Left hindlimb (tissue), 1 donor: ENCODE measurements at regions not wholly inside any gene's neighbourhood (a gene's known extent, or its start where the extent isn't known, plus 50 kb on each side); places are given as distances from the start of the nearest gene placed in this dataset.

Experiments
- DNase-seq: peaks from one replicate; pipeline ENCODE4 v3.0.0-alpha.2; 2018

GRCh38 chr6:51494342-51494741, 593.1 kb downstream of the PKHD1 start:
- no peak for DNase-seq

DNA sequence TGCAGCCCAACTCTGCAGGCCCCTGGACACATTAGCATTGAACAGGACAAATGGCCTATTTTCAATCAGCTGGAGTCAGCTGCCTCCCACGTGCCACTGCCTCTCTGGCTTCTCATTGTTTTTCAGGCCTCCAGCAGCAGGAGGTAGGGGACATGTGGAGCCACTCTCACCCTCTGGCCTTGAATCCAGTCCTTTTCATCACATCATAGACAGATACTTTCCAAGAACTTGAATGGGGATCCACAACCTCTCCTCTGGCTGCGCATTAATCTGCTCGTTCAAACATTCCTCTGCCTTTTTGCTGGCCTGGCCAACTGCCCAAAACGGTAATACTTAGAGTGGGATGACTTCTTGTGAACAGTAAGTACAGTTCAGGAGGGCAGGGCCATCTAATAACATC, 592.3 kb downstream of the PKHD1 start:
- DNase-seq = peak; percentile 30

GRCh38 chr6:51495610-51496396, 591.6 kb downstream of the PKHD1 start:
- no peak for DNase-seq

GRCh38 chr6:51502996-51503395, 584.4 kb downstream of the PKHD1 start:
- no peak for DNase-seq

- DNase-seq = no peak
These were observed 582.0 kb downstream of the PKHD1 start for GRCh38 chr6:51505434-51505833.

- no peak for DNase-seq
These were observed 577.8 kb downstream of the PKHD1 start for GRCh38 chr6:51509597-51509996.

DNA sequence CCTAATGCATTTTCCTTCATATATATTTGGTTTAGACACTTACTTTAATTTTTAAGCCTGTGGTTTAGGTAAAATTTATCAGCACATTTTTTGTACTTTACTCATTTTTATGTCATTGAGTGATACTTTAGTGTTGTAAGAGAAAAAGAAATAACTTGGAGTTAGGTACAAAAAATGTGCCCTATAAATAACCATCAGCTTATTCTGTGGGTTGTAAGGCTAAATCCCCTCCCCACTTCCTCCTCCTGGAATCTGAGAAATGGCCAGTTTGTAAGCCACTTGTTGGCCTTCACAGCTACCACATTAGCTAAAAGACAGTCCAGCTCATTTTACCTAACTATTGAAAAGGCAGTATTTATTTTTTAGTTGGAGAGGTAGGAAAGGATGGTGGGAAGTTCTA, 576.3 kb downstream of the PKHD1 start:
- no peak for DNase-seq

GRCh38 chr6:51513891-51514747, 573.3 kb downstream of the PKHD1 start:
- DNase-seq = no peak

DNA sequence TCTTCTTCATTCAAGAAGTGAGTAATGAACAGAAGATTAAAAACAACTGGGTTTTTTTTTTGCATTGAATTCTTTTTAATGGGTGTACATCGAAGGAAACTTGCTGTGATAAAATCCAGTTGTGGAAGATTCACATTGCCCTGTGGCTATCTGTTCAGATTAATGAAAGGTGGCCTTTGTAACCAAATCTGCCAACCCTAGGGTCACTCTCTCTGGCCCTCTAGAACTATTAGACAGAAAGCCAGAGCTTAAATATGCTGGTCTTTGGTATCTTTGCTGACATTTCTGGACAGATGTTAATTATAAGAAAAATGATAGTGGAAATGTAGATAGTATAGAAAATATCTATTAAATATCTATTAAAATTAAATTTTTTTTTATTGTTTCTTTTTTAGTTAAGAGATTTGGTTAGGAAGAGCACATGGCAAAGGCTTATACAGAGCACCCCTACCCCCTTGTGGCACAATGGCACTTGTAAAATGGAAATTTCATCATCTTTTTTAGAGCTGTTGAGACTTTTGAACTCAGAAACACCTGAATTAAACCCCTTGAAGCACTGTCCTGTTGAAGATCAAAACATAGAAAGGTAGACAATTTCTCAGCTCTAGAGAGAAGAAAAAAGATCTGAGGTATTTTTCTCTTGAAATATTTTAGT, 572.5 kb downstream of the PKHD1 start:
- DNase-seq = no peak

- DNase-seq = no peak
These were observed 561.4 kb downstream of the PKHD1 start for GRCh38 chr6:51526049-51526448.

DNA sequence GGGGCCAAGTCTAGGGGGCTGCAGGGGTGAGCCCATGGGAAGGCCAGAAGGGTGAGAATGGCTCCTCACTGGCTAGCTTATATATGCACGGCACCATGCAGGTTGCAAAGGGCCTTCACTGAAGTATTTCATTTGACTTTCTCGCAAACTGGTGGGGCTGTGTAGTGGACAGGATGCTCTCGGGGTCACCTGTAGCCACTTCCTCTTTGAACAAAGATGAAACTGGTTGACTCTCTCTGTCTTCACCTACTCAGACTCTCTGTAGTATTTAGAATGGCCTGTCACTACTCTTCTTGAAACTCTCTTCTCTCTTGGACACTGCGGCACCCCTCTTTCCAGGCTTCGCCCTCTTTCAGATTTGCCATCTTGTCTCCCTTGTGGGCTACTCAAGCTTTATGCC, 560.5 kb downstream of the PKHD1 start:
- no peak for DNase-seq

DNA sequence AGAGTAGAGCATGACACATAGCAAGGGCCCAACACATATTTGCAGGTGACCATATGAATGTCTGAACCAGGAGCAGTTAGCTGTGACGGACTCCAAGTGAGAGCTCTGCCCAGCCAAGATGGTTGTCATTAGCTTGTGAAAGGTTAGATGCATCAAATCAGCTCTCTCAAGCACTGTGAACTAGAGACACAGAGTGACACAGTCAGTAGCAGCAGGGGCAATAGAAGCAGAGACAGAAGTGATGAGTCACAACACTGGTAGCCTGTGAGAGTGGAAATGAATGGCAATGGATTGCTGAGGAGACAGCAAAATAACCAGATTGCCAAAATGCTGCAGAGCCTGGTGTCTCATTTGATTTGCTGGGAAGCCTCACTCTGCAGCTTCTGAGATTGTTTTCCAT, 558.9 kb downstream of the PKHD1 start:
- no peak for DNase-seq

GRCh38 chr6:51529240-51529639, 558.2 kb downstream of the PKHD1 start:
- DNase-seq = no peak

- no peak for DNase-seq
These were observed 555.8 kb downstream of the PKHD1 start for GRCh38 chr6:51531623-51532022.

DNA sequence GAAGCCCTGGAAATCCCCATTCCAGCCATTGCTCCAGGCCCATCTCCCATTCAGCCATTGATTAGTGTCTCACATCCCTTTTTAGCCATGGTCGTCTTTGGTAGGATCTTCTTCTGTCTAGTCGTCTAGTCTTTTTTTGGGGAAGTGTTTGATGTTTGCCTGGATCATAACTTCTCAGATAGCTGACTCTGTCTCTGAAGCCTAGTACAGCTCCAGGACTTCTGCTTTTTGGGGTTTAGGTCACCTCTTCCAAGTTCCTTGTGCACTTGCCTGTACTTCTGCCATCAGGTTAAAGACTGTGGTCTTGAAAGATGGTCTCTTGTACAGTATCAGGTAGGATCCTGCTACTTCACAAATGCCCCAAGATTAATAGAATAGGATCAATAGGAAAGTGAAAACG, 553.5 kb downstream of the PKHD1 start:
- DNase-seq = no peak

DNA sequence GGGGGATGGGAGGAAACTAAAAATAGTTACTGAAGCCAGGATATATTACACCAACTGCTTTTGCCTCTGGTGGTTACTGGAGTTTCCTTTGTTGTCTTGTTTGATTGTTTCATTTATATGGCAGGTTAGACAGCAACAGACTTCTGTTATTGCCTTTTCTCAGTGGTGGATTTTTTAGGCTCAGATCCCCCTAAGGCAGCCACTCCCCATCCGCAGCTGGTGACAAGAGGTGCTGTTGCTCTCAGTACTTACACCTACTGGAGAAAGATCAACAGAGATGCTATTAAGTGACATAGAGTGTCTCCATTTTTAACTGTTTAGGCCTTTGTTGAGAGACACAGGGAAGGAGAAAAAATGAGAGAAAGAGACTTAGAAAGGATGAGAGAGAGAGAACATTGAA, 552.1 kb downstream of the PKHD1 start:
- no peak for DNase-seq

DNA sequence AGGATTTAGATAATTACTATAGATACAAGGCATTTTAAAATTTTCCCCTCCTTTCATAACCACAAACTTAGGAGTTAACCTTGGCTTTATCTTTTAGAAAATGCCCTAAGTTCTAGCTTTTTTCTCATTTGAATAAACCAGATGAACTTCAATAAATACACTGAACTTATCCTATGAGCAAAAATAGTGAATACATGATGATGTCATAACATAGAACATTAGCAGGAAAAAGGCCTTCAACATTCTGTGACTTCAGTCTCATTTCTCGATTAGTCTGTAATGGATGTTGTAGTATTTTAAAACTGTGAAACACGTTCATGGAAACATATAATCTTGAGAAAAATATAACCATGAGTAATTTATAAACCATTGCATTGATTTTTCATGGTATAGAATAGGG, 550.7 kb downstream of the PKHD1 start:
- no peak for DNase-seq

- no peak for DNase-seq
These were observed 545.6 kb downstream of the PKHD1 start for GRCh38 chr6:51541847-51542246.

DNA sequence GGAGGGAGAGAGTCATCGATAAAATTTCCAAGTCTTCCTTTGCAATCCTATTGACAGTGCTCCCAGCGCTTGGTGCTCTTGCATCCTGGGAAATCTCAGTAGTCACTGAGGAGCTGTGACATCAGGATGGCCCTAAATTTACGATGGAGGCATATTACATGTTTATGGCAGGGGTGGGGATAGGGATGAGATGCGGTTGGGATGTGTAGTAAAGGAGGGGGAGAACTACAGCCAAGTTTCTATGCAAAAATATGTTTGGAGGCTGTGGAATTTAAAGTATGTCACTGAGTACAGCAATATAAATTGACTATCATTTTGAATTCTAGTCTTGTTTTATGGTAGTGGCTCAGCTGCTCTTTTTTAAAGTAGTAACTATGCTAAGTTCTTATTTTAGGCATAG, 544.9 kb downstream of the PKHD1 start:
- no peak for DNase-seq

DNA sequence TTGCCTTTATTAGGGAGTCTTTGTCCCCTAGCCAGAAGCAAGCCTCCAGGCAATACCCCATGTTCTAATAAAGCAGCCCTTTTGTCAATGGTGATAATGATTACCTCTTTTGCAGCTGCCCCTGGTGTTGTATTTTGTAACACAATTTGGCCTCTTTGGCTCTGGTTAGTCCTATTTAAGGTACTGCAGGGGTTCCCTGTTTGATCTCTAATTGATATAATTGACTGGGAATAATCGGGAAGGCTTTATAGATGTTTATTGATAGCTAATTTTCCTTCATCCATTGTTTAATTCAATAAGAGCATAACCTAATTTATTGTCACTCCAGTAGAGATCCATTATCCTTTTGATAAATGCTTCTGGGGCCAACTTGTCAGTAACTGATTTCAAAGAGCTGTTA, 537.2 kb downstream of the PKHD1 start:
- DNase-seq = no peak

- DNase-seq = no peak
These were observed 535.0 kb downstream of the PKHD1 start for GRCh38 chr6:51552435-51552834.

DNA sequence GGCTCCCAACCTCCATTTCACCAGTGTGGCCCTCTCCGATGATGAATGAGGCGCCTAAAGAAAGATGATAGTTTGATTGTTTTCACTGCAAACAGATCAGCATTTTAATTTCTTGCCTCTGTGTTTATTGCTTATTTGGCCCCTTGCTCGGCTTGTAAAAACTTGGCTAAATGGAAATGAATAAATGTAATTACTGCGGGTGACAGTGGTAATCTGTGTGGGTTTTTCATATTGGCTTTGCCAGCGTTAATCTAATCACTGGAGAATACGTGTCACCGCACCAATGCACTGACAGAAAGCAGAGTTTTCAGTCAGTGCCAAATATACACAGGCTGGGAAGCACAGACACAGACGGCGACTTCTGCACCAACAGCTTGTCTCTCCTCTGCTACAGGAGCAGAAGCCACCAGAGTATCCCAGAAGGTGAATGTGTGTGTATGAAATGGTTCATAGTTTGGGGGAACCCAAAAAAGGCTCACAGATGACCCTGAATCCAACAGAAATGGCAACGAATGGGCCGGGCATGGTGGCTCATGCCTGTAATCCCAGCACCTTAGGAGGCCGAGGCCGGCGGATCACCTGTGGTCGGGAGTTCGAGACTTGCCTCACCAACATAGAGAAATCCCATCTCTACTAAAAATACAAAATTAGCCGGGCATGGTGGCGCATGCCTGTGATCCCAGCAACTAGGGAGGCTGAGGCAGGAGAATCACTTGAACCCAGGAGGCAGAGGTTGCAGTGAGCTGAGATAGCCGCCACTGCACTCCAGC, 534.0 kb downstream of the PKHD1 start:
- DNase-seq = no peak

- no peak for DNase-seq
These were observed 533.4 kb downstream of the PKHD1 start for GRCh38 chr6:51554029-51554428.
